ENCODE measurements at regions not wholly inside any gene's neighbourhood (a gene's known extent, or its start where the extent isn't known, plus 50 kb on each side); places are given as distances from the start of the nearest gene placed in this dataset.
"Not testable (repeated sequence)": the region's sequence is repeated elsewhere in the genome, so short reads cannot be mapped to it uniquely, and the experiment has no call there.

DNA sequence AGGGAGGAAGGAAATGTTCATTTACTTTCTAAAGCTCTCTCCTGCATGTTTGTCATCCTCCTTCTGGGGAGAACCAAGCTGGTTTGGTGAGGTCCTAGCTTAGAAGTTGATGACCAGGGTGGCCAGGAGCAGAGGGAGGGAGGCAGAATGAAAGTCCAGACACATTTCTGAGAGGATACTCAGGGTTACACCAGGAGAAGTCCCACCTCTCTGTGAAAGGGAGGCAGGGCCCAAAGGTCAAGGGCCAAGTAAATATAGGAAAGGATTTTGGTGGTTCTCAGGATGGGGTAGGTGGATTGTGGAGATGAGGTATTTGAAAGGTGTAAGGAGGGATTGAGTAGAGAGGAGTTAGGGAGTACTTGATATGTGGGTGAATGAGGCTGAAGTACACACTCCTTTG is 58.0 kb upstream of the FBXO11 start:
- FAIRE-seq (no peak), DNase-seq (ENCODE audit: low spot score) (no peak)

DNA sequence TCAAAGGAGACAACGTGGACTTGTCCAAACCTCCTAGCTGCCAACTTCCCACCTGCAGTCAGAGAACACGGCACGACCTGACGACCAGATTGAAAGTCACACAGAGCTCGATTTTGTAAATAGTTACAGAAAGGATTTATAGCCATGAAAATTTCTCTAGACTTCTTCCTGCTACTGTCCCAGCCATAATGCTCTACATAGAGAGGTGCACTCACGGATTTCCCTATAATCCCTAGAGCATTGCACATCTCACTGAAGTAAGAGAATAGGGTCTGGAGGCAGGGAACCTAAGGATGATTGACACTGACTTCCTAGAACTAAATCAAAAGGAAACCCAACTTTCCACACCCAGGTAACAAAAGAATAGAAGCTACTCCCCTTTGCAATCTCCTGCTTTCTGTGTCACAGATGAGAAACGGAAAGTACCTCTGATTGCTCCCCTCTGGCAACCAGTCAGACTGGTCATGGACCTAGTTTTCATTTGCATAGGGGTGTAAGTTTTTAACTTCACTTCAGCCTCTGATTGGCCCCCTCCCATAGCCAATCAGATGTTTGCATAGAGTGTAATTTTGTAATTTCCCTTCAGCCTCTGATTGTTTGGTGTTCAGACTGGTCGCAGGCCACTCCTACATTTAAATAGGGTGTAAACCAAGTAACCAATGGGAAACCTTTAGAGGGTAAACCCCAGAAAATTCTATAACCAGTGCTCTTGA is 58.6 kb upstream of the FBXO11 start:
- no peak for DNase-seq (ENCODE audit: low spot score)

DNA sequence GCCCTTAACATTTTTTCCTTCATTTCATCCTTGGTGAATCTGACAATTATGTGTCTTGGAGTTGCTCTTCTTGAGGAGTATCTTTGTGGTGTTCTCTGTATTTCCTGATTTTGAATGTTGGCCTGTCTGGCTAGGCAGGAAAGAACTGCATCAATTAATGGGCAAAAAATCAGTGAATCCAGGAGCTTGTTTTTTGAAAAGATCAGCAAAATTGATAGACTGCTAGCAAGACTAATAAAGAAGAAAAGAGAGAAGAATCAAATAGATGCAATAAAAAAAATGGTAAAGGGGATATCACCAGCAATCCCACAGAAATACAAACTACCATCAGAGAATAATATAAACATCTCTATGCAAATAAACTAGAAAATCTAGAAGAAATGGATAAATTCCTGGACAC is 70.4 kb upstream of the FBXO11 start:
- FAIRE-seq, result not testable (repeated sequence)

More for the DNA sequence above, 58.6 kb upstream of the FBXO11 start:
- no peak for FAIRE-seq

DNA sequence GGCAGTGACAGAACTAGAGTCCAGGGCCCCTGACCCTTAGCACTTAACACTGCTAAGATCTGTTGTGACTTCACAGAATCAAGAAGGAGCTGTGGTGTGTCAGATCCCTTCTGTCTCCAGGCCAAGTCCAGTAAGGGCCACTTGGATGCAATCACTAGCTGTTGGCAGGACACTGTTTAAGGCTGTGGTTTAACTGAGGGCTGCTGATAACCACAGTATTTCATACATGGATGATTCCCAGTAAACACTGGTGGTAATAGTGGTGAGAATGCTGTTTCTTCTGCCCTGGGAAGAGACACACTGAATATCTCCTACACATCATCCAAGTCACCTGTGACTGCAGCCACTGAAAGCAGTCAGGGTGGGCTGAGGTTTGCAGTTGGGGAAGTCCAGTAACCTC is 77.7 kb upstream of the FBXO11 start:
- DNase-seq (ENCODE audit: low spot score) (no peak), FAIRE-seq (no peak)

More for the DNA sequence above, 70.4 kb upstream of the FBXO11 start:
- DNase-seq (ENCODE audit: low spot score), result not testable (repeated sequence)

DNA sequence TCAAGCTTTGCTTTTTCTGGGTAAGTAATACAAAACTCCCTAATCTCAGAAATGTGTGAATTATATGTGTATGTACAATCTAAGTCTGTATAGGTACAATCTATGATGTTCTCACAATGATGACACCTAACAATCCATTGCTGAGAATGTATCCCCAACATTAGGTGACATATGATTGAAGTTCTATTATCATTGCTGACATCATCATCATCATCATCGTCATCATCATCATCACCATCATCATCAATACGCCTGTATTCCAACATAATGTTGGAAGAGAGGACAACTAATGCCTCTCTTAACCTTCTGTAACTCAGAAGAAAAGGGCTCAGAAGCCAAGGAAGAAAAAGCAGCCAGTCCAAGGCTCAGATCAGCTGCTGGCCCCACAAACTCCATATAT is 84.2 kb upstream of the FBXO11 start:
- DNase-seq (ENCODE audit: low spot score) (no peak), FAIRE-seq (no peak)

DNA sequence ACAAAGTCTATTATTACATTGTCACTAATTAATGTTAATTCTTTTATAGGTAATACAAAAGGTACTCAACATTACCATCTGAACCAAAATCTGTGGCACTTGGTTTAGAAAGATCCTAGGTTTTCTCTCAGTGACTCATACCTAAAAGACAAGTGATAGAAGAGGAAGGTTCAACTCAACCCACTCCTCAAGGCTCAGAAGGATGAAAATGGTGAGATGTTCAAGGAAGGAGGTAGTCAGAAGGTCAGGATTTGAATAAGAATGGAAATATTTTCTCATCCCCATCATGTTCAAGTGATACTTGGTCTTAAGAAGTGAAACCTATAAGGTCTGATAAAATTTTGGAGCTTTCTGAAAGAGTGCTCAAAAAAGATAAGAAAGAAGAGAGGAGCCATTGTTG is 86.4 kb upstream of the FBXO11 start:
- FAIRE-seq, result no peak

DNA sequence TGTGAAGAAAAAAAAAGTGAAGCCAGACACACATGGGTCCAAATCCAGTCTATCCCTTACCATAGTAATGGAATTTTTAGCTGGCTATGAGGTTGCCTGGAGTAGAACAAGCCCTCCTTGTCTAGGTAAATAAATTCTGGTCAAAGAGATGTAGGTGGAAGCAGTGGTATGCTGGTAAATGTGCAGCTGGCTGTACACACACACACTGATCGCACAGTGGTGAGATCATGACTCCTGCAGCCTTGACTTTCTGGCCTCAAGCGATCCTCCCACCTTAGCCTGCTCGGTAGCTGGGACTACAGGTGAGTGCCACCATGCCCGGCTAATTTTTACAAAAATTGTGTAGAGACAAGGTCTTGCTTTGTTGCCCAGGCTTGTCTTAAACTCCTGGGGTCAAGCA is 90.5 kb upstream of the FBXO11 start:
- no peak for DNase-seq (ENCODE audit: low spot score)
- FAIRE-seq, result no peak

More for the DNA sequence above, 86.4 kb upstream of the FBXO11 start:
- no peak for DNase-seq (ENCODE audit: low spot score)

DNA sequence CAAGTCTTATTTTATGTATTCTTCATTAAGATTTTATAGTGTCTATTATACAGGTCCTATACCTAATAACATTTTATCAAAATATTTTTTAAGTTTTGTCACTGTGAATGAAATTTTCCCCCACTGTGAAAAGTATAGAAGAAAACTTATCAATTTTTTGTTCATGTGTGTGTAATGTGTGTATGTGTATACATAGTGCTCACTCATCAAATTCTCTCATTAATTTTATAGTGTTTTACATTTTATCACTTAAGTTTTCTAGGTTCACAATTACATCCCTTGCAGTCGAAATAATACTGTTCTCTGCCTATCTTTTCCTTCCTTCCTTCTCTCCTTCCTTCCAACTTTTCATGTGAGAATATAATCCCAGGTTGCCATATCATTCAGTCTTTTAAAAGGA is 93.2 kb upstream of the FBXO11 start:
- no peak for DNase-seq (ENCODE audit: low spot score)
- no peak for FAIRE-seq

DNA sequence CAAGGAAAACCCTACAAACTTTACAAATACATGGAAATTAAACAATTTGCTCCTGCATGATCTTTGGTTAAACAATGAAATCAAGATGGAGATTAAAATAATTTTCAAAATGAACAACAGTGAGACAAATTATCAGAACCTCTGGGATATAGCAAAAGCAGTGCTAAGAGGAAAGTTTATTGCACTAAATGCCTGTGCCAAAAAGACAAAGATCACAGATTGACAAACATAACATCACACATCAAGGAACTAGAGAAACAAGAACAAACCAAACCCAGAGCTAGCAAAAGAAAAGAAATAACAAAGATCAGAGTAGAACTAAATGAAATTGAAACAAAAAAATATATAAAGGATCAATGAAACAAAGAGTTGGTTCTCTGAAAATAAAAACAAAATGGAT is 95.2 kb upstream of the FBXO11 start:
- no peak for FAIRE-seq
- no peak for DNase-seq (ENCODE audit: low spot score)

DNA sequence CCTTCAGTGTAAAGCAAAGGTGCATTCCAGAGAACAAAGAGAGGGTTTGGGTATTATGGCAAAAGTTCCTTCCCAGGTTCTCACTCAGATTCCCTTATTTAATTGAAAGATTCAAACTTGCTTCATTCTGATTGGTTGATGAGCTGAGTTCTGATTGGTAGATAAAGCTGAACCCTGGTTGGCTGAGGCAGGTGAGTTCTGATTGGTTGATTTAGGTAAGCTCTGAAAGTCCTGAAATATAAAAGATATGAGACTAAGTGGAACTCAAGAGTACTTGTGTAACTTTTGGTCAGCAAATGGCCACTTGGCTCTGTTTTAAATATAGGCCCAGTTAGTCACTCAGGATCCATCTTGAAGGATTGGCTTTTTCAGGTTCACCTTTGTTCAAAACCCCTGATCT is 99.8 kb upstream of the FBXO11 start:
- no peak for FAIRE-seq

DNA sequence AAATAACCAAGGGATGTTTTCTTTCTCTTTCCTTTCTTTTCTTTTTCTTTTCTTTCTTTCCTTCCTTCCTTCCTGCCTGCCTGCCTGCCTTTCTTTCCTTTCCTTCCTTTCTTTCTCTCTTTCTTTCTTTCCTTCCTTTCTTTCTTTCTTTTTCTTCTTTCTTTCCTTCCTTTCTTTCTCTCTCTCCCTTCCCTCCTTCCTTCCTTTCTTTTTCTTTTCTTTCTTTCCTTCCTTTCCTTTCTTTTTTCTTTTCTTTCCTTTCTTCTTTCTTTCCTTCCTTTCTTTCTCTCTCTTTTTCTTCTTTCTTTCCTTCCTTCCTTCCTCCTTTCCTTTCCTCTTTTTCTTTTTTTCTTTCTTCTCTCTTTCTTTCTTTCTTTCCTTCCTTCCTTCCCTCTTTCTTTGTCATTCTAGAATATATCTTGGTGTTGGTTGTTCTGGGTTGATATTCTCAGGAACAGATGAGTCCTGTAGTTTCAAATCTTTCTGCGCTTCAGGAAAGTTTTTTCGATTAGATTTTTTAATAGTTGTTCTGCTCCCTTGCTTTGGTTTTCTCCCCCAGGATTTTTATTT is 101.5 kb upstream of the FBXO11 start:
- DNase-seq (ENCODE audit: low spot score), result no peak
- no peak for FAIRE-seq

More for the DNA sequence above, 99.8 kb upstream of the FBXO11 start:
- DNase-seq (ENCODE audit: low spot score), result no peak

DNA sequence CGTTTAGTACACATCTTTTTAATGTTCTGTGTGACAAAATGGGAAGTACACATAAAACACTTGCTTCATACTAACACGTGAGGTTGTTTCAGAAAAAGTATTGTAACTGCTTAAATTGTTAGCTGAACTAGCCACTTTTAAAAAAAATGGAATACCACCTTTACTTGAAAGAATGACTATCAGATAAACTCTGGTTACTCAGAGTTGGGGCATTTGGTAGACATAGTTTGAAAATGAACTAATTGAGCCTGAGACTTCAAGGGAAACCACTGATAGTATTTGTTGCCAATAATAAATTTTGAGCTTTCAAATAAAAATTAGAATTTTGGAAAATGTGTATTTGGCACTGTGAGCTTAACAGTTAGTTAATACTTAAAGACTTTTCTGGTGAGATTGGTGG is 103.0 kb upstream of the FBXO11 start:
- FAIRE-seq (no peak), DNase-seq (ENCODE audit: low spot score) (no peak)

DNA sequence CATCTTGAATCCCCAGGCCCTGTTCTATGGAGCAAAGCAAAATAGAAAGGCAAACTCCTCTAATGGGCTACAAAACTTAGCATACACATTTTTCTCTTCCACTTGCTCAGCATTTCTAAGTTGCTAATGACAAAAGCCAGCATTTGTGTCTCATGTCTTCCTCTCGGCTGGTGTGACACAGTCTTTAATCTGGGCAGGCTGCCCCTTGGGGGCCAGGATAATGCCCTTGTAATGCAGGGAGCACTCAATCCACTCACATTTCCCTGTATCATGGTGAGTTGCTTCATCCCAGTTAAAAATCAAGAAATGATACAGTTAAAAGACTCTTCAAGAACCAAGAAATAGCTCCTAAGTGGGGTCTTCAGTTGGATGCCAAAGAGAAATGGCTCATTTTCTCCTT is 109.1 kb upstream of the FBXO11 start:
- FAIRE-seq (no peak), DNase-seq (ENCODE audit: low spot score) (no peak)

DNA sequence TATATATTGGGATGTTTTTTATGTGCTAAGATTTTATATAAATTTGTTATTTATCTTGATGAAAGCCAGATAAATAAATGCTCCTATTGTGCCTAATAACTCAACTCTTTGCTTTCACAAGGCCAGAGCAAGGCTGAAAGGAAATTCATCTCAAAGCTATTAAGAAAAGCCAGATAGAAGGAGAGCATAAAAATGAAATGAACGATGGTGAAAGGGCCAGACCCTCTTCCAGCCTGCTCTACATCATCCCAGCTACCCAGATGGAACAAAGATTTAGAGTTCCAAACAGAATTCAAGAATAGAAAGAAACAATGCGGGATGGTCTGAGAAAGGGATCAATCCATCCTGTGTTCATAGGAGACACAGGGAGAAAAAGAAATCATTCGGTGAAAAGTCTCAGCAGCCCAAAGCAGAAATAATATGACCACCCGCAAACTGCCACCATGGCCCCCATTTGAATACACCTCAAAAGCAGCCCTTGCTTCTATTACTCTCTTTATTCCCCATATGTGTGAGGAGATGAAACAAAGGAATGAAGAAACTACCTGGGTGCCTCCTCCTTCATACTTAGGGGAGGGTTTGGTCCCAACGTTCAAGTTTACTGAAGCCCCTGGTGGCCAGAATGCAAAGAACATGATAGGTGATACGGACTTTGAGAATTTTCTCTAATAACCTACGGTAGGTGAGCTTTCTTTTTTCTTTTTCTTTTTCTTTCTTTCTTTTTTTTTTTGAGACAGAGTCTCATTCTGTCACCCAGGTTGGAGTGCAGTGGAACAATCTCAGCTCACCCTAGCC is 110.1 kb upstream of the FBXO11 start:
- FAIRE-seq (no peak), DNase-seq (ENCODE audit: low spot score) (peak; percentile 14)

DNA sequence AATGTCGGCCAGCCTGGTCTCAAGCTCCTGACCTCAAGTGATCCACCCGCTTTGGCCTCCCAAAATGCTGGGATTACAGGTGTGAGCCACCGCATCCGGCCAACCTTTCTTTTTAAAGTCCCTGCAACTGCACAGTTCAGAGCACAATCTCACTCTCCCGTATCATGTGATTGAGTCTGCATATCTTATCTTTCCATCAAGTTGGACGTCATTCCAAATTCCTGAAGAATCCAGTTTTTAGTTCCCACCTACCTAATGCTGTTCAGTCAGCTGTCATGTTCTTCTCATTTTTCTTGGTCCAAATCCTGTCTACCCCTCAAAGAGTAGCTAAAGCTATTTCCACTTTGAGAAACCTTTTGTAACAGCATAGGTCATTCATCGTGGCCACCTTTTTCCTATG is 110.8 kb upstream of the FBXO11 start:
- no peak for DNase-seq (ENCODE audit: low spot score)

DNA sequence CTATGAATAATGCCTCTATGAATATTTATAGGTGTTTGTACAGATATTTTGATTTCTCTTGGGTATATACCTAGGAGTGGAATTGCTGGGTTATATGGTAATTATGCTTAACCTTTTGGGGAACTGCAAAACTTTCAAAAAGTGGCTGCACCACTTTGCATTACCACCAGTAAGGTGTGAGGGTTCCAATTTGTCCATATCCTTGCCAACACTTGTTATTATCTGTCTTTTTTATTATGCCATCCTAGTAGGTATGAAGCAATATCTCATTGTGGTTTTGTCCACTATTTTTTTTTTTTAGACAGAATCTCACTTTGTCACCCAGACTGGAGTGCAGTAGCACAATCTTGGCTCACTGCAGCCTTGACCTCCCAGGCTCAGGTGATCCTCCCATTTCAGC is 112.2 kb upstream of the FBXO11 start:
- no peak for DNase-seq (ENCODE audit: low spot score)
- no peak for FAIRE-seq

More for the DNA sequence above, 110.8 kb upstream of the FBXO11 start:
- FAIRE-seq, result no peak

DNA sequence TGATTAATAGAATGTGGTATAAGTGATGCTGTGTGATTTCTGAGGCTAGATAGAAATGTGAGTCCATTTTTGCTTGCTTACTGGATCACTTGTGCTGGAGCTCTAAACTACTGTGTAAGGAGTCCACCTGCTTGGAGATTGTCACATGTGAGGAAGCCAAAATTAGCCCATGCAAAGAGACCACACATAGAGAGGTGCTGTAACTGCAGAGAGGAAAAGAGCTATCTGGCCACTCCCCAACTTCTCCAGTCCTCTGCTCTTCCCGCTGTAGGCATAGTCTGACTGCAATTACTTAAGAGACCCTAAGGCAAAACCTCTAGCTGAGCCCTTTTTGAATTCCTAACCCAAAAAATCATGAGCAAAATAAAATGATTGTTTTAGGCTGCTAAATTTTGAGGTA is 120.6 kb upstream of the FBXO11 start:
- DNase-seq (ENCODE audit: low spot score) (no peak), FAIRE-seq (no peak)

DNA sequence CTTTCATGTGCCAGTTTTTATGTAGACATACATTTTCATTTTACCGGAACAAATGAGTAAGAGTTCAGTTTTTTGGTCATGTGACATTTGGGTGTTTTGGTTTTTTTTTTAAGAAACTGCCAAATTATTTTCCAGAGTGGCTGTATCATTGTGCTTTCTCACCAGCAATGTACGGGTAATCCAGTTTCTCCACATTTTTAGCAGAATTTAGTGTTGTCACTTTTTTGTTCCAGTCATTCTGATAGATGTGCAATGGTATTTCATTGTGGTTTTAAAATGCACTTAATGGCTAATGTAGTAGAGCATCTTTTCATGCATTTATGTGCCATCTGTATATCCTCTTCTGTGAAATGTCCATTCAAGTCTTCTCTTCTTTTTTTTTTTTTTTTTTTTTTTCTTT is 126.5 kb upstream of the FBXO11 start:
- no peak for FAIRE-seq
- DNase-seq (ENCODE audit: low spot score), result no peak

DNA sequence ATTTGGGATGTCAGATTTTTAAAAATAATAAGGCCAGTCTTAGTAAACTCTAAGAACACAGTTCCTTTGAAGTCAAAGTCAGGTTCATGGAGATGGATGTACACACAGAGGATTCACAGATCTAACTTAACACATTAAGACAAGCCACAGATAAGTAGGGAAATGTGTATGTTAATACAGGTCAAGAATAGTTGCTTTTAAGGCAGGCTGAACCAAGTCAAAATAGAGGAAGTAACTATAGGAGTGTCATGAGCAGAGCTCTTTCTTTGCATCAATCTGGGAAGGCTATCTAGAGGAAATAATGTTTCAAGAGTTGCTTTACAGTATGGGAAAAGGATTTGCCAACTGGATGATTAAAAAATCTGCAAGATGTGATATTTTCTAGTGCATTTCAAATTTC is 128.0 kb upstream of the FBXO11 start:
- no peak for DNase-seq (ENCODE audit: low spot score)
- FAIRE-seq, result no peak

DNA sequence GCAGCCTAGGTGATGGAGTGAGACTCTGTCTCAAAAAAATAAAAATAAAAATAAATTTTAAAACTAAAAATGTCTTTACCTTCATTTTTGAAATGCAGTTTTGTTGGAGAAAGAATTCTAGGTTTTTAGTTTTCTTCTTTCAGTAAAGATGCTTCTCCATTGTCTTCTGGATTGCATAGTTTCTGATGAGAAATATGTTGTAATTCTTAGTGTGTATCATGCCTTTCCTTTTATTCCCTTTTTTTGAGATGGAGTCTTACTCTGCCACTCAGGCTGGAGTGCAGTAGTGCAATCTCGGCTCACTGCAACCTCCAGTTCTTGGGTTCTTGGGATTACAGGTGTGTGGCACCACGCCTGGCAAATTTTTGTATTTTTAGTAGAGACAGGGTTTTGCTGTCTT is 130.0 kb upstream of the FBXO11 start:
- DNase-seq (ENCODE audit: low spot score) (no peak), FAIRE-seq (no peak)

DNA sequence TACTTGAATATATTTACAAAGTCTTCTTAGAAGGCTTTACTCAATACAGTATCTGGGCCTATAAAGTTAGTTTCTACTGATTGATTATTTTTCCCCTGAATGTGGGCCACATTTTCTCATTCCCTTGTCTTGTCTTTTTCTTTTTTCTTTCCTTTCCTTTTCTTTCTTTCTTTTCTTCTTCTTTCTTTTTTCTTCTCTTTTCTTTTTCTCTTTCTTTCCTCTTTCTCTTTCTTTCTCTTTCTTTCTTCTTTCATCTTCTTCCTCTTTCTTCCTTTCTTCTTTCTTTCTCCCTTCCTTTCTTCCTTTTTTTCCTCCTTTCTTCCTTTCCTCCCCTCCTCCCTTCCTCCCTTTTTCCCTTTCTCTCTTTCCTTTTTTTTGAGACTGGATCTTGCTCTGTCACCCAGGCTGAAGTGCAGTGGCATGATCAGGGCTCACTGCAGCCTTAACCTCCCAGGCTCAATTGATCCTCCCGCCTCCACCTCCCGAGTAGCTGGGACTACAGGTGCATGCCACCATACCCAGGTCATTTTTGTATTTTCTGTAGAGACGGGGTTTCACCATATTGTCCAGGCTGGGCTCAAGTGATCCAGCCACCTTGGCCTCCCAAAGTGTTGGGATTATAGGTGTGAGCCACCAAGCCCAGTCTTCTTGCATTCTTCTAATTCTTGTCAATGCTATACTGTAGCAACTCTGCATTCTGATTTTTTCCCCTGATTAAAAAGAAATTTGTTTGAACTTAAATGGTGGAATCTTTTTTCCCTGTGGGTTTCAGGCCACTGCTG is 133.1 kb upstream of the FBXO11 start:
- DNase-seq (ENCODE audit: low spot score), result no peak
- FAIRE-seq, result no peak
